GM12875 (cell line): ENCODE measurements at regions not wholly inside any gene's neighbourhood (a gene's known extent, or its start where the extent isn't known, plus 50 kb on each side); places are given as distances from the start of the nearest gene placed in this dataset.

Experiments used
- H3K4me3 ChIP-seq: one replicate; pipeline ENCODE4 v1.5.1; 2011; ENCODE audit warnings: low read depth, low read length, control low read depth
- CTCF ChIP-seq: IDR thresholded peaks from 2 replicates; pipeline ENCODE4 v1.5.1; 2011; ENCODE audit warnings: low read depth, mild to moderate bottlenecking, control low read depth, inconsistent platforms, low read length, moderate library complexity, borderline replicate concordance; ENCODE audit not compliant: insufficient read depth

- H3K4me3 ChIP-seq: no peak overlapping the region
- no peak for TF ChIP-seq CTCF
Observed at GRCh38 chr9:106722051-106722753, 140.8 kb upstream of the ZNF462 start.

GRCh38 chr9:106723926-106724325 lies 139.0 kb upstream of the ZNF462 start:
- no peak overlapping the region for H3K4me3 ChIP-seq
- no peak for TF ChIP-seq CTCF

- no peak for TF ChIP-seq CTCF
- no peak overlapping the region for H3K4me3 ChIP-seq
Observed at GRCh38 chr9:106724566-106724965, 138.4 kb upstream of the ZNF462 start.

GRCh38 chr9:106726070-106726815 lies 136.7 kb upstream of the ZNF462 start:
- no peak overlapping the region for H3K4me3 ChIP-seq
- TF ChIP-seq CTCF: no peak

- no peak overlapping the region for H3K4me3 ChIP-seq
- no peak for TF ChIP-seq CTCF
Observed at GRCh38 chr9:106727969-106728368, 135.0 kb upstream of the ZNF462 start.

GRCh38 chr9:106728860-106729259 lies 134.1 kb upstream of the ZNF462 start:
- H3K4me3 ChIP-seq: no peak overlapping the region
- TF ChIP-seq CTCF: no peak

- no peak for TF ChIP-seq CTCF
- no peak overlapping the region for H3K4me3 ChIP-seq
Observed at GRCh38 chr9:106731910-106732309, 131.1 kb upstream of the ZNF462 start.
